AG09309 (cell line): ENCODE measurements at regions not wholly inside any gene's neighbourhood (a gene's known extent, or its start where the extent isn't known, plus 50 kb on each side); places are given as distances from the start of the nearest gene placed in this dataset.
"Not testable (repeated sequence)": the region's sequence is repeated elsewhere in the genome, so short reads cannot be mapped to it uniquely, and the experiment has no call there.

Experiments used
- DNase-seq: peaks from one replicate; pipeline ENCODE4 v3.0.0-alpha.2; 2010; ENCODE audit warnings: low read depth
- H3K4me3 ChIP-seq: 2 replicates; pipeline ENCODE4 v1.5.1; 2011; ENCODE audit warnings: mild to moderate bottlenecking, low read depth, low read length, moderate library complexity; ENCODE audit not compliant: control insufficient read depth
- CTCF ChIP-seq: IDR thresholded peaks from 2 replicates; pipeline ENCODE4 v1.5.1; 2011; ENCODE audit warnings: mild to moderate bottlenecking, low read depth, low read length, inconsistent platforms; ENCODE audit not compliant: insufficient read depth, control insufficient read depth; ENCODE audit errors: missing control alignments

- H3K4me3 ChIP-seq: no peak overlapping the region
- DNase-seq: no peak
- TF ChIP-seq CTCF: no peak
Observed at GRCh38 chr18:11494107-11494506, 115.3 kb upstream of the SLC35G4 start.

DNA sequence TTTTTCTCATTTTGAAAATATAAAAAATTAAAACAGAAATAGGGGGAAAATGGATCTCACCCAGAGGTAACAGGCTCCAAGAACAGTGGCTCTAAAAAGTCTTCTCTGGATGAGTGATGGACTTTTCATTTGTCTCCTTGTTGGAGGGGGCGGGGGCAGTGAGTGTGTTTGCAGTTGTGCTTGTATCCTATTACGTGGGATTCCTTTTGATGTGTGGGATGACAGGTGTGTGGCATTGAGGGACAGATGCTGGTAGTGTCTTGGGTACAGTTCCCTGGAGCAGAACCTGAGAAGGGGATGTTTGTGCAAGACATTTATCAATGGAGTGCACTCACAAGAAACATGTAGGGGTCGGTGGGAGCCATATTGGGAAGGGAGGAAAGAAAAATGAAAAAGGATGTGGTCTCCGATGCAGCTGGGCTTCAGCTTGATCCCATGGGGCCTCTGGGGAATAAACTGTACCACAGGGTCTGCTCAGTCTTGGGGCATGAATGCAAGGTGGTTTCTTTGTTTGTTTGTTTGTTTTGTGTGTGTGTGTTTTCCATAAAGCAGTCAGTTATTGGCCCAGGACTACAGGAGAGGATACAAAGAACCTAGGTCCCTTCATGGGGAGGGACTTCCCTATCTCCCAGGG lies 120.0 kb upstream of the SLC35G4 start:
- no peak overlapping the region for H3K4me3 ChIP-seq
- DNase-seq: no peak
- no peak for TF ChIP-seq CTCF

- TF ChIP-seq CTCF: peak; percentile 4
- peak; percentile 4 for DNase-seq
- no peak overlapping the region for H3K4me3 ChIP-seq
Observed at GRCh38 chr18:11488175-11488574, 121.2 kb upstream of the SLC35G4 start.

- no peak overlapping the region for H3K4me3 ChIP-seq
- DNase-seq: no peak
- TF ChIP-seq CTCF: no peak
Observed at GRCh38 chr18:11487390-11487789, 122.0 kb upstream of the SLC35G4 start.

DNA sequence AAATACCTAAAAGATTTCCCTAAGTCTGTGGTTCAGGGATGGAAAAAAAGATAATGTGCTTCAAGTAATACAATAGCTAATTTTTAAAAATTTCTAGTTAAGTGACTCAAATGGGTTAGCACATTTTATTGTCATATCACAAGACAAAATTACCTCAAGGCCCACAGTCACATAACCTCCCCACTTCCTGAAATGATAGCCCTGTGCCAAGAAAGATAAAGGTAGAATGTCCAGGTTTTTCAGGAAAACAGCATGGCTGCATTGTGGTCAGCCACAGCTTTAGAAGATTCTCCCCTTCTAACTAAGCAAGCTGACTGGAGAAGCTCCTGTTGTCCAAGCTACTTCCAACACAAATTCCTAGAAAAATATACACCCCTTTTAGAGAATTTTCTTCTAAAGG lies 127.1 kb upstream of the SLC35G4 start:
- no peak for DNase-seq
- H3K4me3 ChIP-seq: no peak overlapping the region
- TF ChIP-seq CTCF: no peak

DNA sequence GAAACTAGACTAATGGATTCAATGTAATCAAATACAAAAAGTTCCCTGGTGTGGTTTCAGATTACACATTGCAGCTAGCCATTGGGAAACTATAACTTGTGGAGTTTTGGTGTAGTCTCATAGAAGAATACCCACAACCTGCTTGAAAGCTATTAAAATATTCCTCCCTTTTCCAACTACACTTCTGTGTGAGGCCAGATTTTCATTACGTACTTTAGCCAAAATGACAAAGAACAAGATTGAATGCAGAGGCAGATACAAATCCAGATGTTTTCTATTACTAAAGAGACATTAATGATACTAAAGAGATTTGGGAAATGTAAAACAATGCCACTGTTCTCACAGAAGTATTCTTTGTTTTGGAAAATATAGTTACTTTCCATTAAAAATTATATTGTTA lies 128.7 kb upstream of the SLC35G4 start:
- DNase-seq: no peak
- no peak overlapping the region for H3K4me3 ChIP-seq
- TF ChIP-seq CTCF: no peak

GRCh38 chr18:11479031-11479430 lies 130.4 kb upstream of the SLC35G4 start:
- not testable (repeated sequence) for DNase-seq

More at GRCh38 chr18:11479031-11479430, 130.4 kb upstream of the SLC35G4 start:
- H3K4me3 ChIP-seq: not testable (repeated sequence)
